ENCODE measurements at regions not wholly inside any gene's neighbourhood (a gene's known extent, or its start where the extent isn't known, plus 50 kb on each side); places are given as distances from the start of the nearest gene placed in this dataset.

GRCh38 chr13:95406176-95406575, 104.9 kb upstream of the ABCC4 start:
- Histone ChIP-seq H3K4me3 (no peak overlapping the region), H3K9me3 (replicated peaks; ENCODE audit: control insufficient read depth, insufficient read depth, low read depth, low read length) (no peaks in the 10 kb centered on the region), H3K27me3 (ENCODE audit: control insufficient read depth in 2 of 2, insufficient read depth in 2 of 2, low read length in 2 of 2) (no peaks in the 10 kb centered on the region; a peak in 1 of 5 replicates), H3K79me2 (ENCODE audit: control insufficient read depth, insufficient read depth, low read length) (no peaks in the 10 kb centered on the region), H3K36me3 (ENCODE audit: control insufficient read depth, insufficient read depth, low read length) (no peaks in the 10 kb centered on the region), H3K4me2 (ENCODE audit: insufficient read depth, low read length) (no peak overlapping the region), H3K4me1 (replicated peaks in 1 of 2; ENCODE audit: control insufficient read depth in 2 of 2, insufficient read depth in 2 of 2, low read length in 2 of 2) (peaks cover 0 to 4% of the 10 kb centered on the region in 2 experiments; a peak in 1 of 5 replicates), H3K27ac (ENCODE audit: extremely low read depth, low read depth, low read length) (no peak overlapping the region), H3K9me1 (ENCODE audit: control insufficient read depth, insufficient read depth, low read length) (no peaks in the 10 kb centered on the region), H3K9ac (ENCODE audit: insufficient read depth in 1 of 2, low read depth in 2 of 2, low read length in 2 of 2) (no peak overlapping the region), H4K20me1 (replicated peaks; ENCODE audit: control insufficient read depth, insufficient read depth, low read length) (no peaks in the 10 kb centered on the region), H2AFZ (ENCODE audit: low read depth, low read length) (no peak overlapping the region)
- 6% methylated on average over 2 of the region's 3 CpGs for WGBS (ENCODE audit: insufficient coverage, low coverage, missing lambda C conversion rate)
- no peak for FAIRE-seq
- no peak for ATAC-seq
- in situ Hi-C loops (cut with MboI): loop anchor here (25.0 kb wide), 1 partner anchor 744 kb away; no protein-coding TSS in a partner anchor
- no TSS peak for BruUV-seq (replicated peaks)
- ChIA-PET POLR2A (interaction anchor here (0.6 to 1.0 kb wide), 2 partner anchors 157 to 214 kb away, joined by 3 read pairs; no protein-coding TSS in a partner anchor), CTCF (ENCODE audit: low intra/inter-chr PET ratio) (no interaction called here)
- DNase-seq (ENCODE audit: extremely low read depth in 1 of 4, low spot score in 3 of 4): no peak
- intact Hi-C loops (cut with micrococcal nuclease): loop anchor here (10.0 kb wide), 3 partner anchors 381 to 971 kb away; no protein-coding TSS in a partner anchor
- no peak for TF ChIP-seq TAF9B (IDR thresholded peaks at IDR 0.05; ENCODE audit: partially characterized antibody)
- TF ChIP-seq ZNF785 (CRISPR knock-in tag; IDR thresholded peaks at IDR 0.05): no peak
- TF ChIP-seq C11orf30 (IDR thresholded peaks at IDR 0.05; ENCODE audit: low read depth): no peak
- TF ChIP-seq MIER1 (IDR thresholded peaks at IDR 0.05; ENCODE audit: low read depth): no peak
- no peak for TF ChIP-seq ZNF134 (CRISPR knock-in tag; conservative IDR thresholded peaks at IDR 0.05)
- no peak for TF ChIP-seq NR0B1 (IDR thresholded peaks at IDR 0.05; ENCODE audit: partially characterized antibody)
- TF ChIP-seq CEBPG (CRISPR knock-in tag; IDR thresholded peaks at IDR 0.05): no peak
- TF ChIP-seq CEBPG (tag; conservative IDR thresholded peaks at IDR 0.05 in 1 of 2, IDR thresholded peaks at IDR 0.05 in 1 of 2): no peak
- no peak for TF ChIP-seq ZNF695 (CRISPR knock-in tag; IDR thresholded peaks at IDR 0.05)
- TF ChIP-seq ZNF408 (CRISPR knock-in tag; IDR thresholded peaks at IDR 0.05; ENCODE audit: low read depth): no peak
- no peak for TF ChIP-seq PHTF2 (CRISPR knock-in tag; IDR thresholded peaks at IDR 0.05)
- no peak for TF ChIP-seq ZNF444 (CRISPR knock-in tag; IDR thresholded peaks at IDR 0.05)
- no peak for TF ChIP-seq ZMIZ1 (IDR thresholded peaks at IDR 0.05; ENCODE audit: low read depth in 2 of 2, low read length in 2 of 2)
- TF ChIP-seq CHD1 (IDR thresholded peaks at IDR 0.05; ENCODE audit: low read length): no peak
- TF ChIP-seq NRF1 (conservative IDR thresholded peaks at IDR 0.05 in 1 of 2, IDR thresholded peaks at IDR 0.05 in 1 of 2): no peak
- no peak for TF ChIP-seq E2F1 (CRISPR knock-in tag; IDR thresholded peaks at IDR 0.05)
- no peak for TF ChIP-seq MYNN (IDR thresholded peaks at IDR 0.05)
- TF ChIP-seq MYNN (CRISPR knock-in tag; IDR thresholded peaks at IDR 0.05): no peak
- no peak for TF ChIP-seq KDM4B (IDR thresholded peaks at IDR 0.05; ENCODE audit: borderline replicate concordance in 2 of 2, low read depth in 1 of 2)
